ENCODE measurements at regions not wholly inside any gene's neighbourhood (a gene's known extent, or its start where the extent isn't known, plus 50 kb on each side); places are given as distances from the start of the nearest gene placed in this dataset.

DNA sequence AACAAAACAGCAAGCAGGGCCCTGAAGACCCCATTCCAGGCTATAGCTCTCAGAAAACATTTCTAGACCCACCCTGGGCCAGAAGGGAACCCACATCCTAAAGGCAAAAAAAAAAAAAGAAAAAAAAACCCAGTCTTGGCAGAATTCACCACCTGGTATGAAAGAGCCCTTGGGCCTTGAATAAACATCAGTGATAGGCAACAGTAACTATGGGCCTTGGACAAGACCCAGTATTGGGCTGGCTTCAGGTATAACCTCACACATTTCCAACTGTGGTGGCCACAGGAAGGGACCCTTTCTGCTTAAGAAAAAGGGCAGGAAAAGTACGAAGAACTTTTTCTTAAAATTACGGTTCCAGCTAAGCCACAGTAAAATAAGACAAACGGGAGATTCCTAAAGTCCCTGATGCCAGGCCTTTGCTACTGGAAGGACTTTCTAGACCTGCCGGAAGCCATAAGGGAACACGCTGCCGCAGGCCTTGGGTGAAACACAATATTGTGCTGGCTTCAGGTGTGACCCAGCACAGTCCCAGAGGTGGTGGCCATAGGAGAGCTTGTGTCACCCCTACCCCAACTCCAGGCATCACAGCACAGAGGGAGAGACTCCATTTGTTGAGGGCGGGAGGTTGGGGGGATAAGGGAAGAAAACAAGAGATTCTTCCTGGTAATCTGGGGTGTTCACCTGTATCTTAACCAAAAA lies 505.2 kb upstream of the RGMB start:
- DNase-seq (ENCODE audit: low read depth, low spot score) = no peak

DNA sequence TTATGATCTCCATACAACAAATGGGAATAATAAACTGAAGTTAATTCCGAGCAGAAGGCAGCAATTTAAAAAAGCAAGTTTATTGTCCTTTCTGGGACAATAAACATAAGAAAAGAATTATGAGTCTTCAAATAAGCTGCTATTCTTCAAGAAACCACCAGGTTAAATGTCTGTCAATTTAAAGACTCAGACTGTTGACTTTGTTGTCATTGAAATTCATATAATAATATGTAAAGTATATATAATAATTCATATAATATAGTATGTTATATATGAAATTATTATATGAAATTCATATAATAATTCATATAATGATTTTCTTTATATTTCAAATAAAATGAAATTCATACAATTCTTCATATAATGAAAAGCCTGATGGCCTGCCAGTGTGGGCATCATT lies 497.5 kb upstream of the RGMB start:
- no peak for DNase-seq (ENCODE audit: low read depth, low spot score)

DNA sequence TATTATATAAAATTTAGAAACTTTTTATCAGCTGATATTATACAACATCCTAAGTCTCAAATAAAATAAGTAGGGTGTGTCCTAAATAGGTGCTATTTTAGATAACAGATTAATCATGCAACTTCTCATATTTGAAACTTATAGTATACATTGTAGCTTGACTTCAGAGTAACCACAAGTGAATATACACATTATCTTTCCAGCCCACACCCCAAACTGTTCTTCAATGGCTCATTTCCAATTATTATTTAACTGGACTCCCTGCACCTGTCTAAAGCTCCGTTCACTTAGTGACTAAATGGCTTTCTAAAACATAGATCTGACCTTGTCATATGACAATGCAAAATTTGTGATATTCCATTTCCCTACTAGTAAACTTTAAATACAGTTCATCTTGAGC lies 490.9 kb upstream of the RGMB start:
- DNase-seq (ENCODE audit: low read depth, low spot score) = no peak

DNA sequence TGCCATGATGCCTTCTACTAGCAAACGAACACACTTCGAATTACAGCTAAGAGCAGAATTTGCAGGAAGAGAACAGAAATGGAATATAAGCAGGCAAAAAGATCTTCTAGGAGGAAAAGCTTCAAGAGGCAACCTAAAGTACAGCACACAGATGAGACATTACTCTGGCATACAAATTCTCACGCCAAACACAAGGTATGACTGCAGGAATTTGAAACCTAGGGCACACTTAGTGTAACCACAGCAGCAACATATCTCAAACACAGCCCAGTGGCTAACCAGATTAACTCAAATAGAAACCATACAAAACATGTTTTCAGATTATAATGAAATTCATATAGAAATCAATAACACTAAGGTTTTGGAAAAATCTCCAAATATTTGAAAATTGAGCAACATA lies 481.0 kb upstream of the RGMB start:
- no peak for DNase-seq (ENCODE audit: low read depth, low spot score)

DNA sequence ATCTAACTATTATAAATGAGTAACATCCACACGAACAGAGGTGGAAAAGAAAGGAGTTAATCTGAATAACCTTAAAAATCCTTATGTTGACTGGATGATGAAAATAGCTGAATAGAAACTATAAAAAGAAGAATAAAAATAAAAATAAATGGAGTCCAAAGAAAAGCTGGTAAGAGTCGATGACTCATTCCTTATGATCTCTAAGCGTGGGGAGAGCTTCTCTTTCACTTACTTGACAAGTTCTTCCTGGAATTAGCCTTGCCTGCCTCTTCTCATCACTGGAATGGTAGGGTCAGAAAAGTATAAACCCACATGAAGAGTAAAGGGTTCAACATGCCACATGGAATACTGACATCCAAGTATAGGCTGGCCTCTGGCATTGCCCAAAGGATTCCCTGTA lies 477.0 kb upstream of the RGMB start:
- DNase-seq (ENCODE audit: low read depth, low spot score) = no peak

DNA sequence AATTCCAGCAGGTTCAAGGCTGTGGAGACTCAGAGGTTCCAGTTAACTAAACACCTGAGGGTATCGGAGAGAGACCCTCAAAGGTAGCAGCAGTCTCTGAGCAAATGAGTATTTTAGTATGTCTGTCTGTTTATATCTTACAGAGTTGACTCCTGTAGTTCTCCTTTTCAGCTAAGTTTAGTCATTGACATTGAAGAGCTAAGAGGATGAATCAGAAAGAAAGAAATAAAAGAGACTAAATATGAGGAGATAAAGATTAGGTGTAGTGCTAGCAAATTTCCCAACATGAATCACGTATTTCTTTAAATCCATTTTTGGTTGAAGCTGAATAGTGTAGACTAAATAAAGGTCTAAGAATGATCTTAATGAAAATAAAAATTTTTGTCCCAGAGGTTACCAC lies 474.0 kb upstream of the RGMB start:
- no peak for DNase-seq (ENCODE audit: low read depth, low spot score)

DNA sequence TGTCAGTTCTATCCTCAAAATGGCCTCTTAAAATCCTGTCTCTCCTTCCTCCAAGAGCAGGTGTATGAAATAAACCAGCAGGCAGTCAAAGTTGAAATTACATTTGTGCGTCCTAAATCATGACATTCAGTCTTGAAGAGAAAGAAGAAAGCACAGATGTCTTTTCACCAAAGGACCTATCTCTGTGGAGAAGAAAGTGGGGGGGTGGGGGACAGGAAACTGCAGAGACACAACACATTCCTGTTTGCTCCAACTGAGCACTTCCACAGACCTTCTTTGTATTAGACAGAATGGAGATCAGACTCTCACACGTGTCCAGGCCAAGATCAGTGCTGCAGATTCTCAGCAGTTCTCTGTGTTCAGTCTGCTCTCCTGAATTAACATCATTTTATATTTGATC lies 471.9 kb upstream of the RGMB start:
- no peak for DNase-seq (ENCODE audit: low read depth, low spot score)

DNA sequence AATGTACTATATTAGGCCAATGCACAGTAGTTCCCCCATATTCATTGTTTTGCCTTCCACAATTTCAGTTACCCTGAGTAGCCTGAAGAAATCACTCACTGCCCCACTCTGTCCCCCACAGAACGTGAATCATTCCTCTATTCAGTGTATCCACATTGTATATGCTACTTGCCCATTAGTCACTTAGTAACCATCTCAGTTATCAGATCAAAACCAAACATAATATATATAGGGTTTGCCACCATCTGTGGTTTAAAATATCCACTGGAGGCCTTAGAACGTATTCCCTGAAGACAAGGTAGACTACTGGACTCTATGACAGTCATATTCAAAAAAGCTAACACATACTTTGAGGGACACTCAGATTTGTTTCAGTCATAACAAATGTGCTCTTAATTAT lies 465.7 kb upstream of the RGMB start:
- peak; percentile 32 for DNase-seq (ENCODE audit: low read depth, low spot score)

DNA sequence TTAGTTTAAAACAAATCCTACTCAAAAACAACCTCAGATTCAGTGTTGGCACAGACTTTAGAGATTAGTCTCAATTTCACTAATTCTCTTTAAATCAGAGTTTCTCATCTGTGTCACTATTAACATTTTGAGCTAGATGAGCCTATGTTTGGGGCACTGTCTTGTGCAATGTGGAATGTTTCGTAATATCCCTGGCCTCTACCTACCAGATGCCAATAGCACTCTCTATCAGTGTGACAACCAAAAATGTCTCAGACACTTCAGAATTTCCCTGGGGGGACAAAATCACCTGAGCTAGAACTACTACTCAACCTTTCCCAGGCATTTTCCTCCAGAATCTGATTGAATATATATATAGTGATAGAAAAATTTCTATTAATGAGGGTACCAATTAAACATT lies 465.2 kb upstream of the RGMB start:
- no peak for DNase-seq (ENCODE audit: low read depth, low spot score)

DNA sequence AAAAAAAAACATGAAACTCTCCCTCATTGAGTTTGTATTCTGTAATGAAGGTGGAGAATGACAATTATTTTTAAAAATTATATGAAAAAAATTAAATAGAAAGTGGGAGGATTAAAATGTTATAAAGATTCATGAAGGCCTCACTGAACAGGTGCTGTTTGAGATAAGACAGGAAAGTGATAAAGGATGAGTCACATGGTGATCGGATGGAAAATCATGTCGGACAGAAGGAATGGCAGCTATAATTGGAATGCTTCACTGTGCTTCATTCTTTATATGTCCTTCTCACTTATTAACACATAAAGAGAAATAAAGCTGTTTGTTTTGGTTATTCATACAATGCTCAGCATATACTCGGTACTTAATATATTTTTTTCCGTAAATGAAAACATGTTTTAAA lies 464.5 kb upstream of the RGMB start:
- DNase-seq (ENCODE audit: low read depth, low spot score) = peak; percentile 54

DNA sequence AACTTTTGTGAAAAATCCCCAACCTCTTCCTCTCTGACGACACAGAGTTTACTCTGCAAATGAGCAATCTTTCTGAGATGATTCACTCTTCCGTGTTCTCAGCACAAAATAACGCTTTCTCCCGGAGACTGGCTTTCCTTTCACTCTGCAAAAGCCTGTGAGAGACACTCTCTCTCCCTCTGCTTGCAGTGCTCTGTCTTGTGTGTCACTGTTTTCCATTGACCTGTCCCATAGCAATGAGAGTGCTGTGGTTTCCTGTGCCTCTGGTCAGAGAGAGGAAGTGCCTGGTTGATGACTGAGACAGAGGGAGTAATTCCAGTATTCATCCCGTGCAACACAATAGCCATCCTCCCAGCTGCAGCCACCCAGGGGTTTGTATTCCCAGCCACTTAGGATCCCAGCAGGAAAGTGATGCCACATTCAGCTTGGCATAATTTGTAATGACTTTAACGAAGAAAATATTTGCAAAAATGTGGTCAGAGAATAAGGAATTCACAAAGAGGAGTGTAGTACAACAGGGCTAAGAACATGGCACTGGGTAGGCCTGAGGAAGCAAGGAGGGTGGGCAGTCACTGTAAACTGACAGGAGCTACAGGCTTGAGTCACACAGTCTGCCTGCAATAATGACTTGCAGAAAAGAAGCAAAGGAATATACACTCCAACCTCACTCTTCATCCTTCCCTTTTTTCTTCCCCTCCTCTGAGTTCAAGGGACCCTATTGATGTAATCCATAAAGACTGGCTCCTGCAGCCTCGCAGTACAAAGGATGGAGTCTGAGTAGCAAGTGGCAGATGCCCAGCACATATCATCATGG lies 463.5 kb upstream of the RGMB start:
- peak; percentile 93 for DNase-seq (ENCODE audit: low read depth, low spot score)

DNA sequence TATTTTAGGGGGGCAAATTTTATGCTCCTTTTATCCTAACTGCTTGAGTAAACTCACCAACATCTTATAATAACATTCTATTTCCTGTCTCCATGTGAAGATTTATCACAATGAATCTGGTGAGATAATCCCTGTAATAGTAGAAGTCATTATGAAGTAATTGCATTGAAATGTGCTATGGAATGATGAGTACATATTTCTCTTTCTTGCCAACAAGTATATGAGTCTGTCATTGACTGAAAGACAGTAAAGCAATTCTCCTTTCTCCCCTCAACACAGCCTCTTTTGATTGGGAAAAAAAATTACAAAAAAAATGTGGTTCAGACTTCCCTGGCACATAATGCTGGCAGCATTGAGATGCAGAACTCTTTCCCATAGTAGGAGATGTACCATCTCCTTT lies 459.2 kb upstream of the RGMB start:
- peak; percentile 41 for DNase-seq (ENCODE audit: low read depth, low spot score)

DNA sequence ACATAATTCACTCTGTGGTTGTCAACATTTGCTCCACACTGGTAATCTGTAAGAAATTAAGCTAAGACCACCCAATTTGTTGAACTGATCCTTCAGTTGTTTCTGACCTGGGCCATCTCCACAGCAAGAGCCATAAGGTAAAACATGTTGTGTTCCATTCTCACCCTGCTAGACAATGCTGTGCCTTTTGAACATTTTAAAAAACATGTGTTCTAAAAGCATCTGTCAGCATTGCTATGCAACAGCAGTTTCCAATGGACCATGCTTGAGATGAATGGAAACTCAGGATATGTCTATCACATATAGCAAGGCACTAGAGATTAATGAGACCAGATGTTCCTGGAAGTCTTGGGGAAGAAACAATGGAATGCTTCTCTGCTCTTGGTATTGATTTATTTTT lies 455.1 kb upstream of the RGMB start:
- no peak for DNase-seq (ENCODE audit: low read depth, low spot score)

DNA sequence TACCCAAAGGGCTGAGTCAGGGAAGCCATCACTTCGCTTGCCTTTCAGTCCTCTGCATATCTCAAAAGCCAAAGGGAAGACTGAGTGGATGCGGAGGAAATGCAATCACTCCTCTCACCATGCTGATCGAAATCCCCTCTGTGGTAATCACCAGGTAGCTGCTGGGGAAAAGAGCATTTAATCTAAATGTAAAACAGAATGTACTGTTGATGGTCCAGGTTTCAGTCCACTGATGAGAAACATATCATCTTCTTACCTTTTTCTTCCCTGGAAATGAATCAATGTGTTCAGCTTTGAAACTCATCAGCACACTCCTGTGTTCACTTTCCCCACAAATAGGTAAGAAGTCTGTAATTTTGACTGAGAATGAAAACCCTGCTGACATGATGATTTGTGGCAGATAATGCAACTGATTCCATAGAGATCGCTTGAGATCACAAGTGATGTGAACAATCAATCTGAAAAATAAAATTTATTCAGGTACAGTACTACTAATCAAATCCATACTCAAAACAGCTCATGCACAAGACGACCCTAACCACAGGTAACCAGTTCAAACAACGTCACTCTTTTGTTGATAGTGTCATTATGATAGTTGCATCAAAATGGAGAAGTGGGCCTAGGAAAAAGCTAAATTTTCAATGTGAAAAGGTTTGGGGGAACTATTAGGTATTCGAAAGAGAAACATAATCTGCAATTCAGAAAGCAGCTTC lies 454.0 kb upstream of the RGMB start:
- no peak for DNase-seq (ENCODE audit: low read depth, low spot score)

DNA sequence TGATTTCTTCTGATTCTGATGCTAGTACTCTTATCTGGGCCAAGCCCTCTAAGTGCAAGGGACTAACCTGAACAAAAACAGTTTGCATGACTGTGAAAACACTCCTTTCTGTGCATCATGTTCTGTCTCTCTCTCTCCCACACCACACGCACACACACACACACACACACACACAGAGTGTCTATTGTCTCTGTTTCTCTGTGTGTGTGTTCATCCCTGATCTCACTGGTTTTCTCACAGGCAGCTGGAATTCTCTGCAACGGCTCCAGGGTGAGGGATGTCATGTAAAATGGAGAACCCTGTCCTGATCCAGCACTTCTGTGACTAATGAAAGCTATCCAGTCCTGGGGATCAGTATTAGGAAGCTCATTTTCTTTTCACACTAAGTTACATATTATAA lies 453.1 kb upstream of the RGMB start:
- no peak for DNase-seq (ENCODE audit: low read depth, low spot score)

DNA sequence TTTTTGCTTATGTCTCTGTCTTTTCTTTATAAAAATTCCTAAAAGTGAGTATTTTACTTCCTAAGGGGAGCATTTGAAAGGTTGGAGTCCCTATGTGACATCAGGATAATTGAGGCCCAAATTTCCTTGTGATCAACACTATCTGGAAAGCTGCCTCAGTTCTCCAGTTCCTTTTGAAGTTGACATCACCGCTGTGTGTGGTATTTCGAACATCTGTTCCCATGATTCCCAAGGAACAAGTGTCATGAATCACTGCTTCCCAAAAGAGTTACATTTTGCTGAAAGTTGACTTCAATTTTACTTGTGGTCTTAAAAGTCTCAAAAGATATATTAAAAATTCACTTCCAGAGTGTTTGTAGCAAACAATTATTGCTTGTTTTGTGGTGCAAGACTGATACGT lies 452.1 kb upstream of the RGMB start:
- DNase-seq (ENCODE audit: low read depth, low spot score) = no peak

DNA sequence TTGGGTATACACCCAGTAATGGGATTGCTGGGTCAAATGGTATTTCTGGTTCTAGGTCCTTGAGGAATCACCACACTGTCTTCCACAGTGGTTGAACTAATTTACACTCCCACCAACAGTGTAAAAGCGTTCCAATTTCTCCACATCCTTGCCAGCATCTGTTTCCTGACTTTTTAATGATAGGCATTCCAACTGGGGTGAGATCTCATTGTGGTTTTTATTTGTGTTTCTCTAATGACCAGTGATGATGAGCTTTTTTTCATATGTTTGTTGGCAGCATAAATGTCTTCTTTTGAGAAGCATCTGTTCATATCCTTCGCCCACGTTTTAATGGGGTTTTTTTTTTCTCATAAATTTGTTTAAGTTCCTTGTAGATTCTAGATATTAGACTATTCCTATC lies 448.3 kb upstream of the RGMB start:
- DNase-seq (ENCODE audit: low read depth, low spot score) = peak; percentile 15

DNA sequence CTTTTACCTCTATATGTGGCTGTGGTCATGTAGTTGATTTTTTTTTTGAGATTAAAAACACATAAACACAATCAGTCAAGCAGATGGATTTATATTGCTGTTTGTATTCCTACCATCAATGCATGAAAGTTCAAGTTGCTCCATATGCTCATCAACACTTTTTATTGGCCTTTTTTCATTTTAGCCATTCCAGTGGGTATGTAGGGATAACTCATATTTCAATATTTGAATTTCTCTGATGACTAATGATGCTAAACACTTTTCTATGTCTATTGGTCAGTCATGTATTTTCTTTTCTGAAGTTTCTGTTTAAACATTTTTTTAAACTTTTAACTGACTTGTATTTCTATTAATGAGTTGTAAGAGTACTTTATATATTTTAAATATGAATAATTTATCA lies 445.4 kb upstream of the RGMB start:
- no peak for DNase-seq (ENCODE audit: low read depth, low spot score)

DNA sequence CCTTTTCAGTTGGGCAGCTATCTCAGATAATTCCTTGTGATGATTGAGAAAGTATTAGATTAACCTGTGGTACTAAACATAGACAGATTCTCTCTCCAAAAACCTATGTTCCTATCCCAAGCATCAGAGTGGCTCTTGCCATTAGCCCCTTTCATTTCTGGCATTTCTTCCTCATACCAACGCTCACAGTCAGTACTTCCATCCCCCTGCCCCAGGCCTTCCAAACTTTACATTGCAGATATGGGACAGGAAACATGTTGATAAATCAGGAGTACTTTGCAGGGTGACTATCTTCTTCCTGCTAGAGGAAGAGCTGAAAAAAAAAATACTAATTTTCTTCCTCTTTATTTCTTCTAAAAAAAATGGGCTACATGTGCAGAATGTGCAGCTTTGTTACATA lies 442.6 kb upstream of the RGMB start:
- DNase-seq (ENCODE audit: low read depth, low spot score) = no peak

DNA sequence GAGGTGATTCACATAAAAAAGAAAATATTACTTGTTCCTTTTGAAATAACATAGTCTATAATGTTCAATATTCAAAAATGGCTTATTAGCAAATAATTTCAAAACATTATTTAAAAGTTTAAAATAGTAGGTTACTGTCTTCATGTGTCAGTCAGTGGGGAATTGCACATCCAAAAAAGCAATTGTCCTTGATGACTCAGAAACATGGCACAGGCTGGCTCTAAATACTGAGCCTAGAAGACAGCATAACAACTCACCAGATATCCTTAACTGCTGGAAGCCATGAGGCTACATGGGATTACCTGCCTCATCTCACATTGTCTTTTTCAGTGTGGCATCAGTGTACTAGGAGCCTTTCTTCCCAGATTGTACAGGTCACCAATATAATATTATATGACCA lies 439.5 kb upstream of the RGMB start:
- DNase-seq (ENCODE audit: low read depth, low spot score) = no peak

DNA sequence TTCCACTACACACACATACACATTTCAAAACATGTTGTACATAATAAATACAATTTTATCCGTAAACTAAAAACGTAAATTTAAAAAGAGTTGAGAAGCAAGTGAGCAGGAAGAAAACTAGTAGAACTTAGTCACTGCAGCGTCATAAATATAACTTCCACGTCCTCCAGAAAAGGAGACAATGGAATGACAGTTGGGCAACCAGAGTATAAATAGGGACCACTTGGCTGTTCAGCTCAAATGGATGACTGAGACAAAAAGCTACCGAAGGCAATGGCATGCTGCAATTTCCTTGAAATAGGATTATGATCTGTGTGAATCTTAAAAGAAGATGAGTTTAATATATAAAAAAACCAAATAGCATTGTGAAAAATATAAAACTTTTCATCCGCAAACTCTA lies 438.5 kb upstream of the RGMB start:
- no peak for DNase-seq (ENCODE audit: low read depth, low spot score)

DNA sequence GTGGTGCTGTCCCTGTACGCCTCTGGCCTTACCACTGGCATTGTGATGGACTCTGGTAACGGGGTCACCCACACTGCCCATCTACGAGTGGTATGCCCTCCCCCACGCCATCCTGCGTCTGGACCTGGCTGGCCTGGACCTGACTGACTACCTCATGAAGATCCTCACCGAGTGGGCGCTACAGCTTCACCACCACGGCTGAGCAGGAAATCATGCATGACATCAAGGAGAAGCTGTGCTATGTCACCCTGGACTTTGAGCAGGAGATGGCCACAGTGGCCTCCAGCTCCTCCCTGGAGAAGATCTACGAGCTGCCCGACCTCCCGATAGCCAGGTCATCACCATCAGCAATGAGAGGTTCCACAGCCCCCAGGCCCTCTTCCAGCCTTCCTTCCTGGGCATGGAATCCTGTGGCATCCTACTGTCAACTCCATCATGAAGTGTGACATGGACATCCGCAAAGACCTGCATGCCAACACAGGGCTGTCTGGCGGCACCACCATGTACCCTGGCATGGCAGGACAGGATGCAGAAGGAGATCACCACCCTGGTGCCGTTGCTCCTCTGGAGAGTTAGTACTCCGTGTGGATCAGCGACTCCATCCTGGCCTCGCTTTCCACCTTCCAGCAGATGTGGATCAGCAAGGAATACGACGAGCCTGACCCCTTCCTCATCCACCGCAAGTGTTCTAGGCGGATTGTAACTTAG lies 434.2 kb upstream of the RGMB start:
- no peak for DNase-seq (ENCODE audit: low read depth, low spot score)

Measured in pulmonary artery endothelial cell (primary cell).